ENCODE measurements at regions not wholly inside any gene's neighbourhood (a gene's known extent, or its start where the extent isn't known, plus 50 kb on each side); places are given as distances from the start of the nearest gene placed in this dataset.

- TF ChIP-seq CTCF (IDR thresholded peaks at IDR 0.05): no peak
- TF ChIP-seq POLR2A (IDR thresholded peaks at IDR 0.05): no peak
- no peak for TF ChIP-seq POLR2AphosphoS5 (IDR thresholded peaks at IDR 0.05)
These were observed 187.6 kb upstream of the CNTN6 start for GRCh38 chr3:905217-905616.
